Fibroblast of pulmonary artery (primary cell): ENCODE measurements at regions not wholly inside any gene's neighbourhood (a gene's known extent, or its start where the extent isn't known, plus 50 kb on each side); places are given as distances from the start of the nearest gene placed in this dataset.

Source experiments
- DNase-seq: peaks from one replicate; pipeline ENCODE4 v3.0.0-alpha.2; 2010; ENCODE audit warnings: low read depth
- H3K4me3 ChIP-seq: replicated peaks from 2 replicates; pipeline ENCODE4 v1.5.1; 2011; ENCODE audit warnings: low read depth, mild to moderate bottlenecking, control low read depth, low read length, moderate library complexity
- TF ChIP-seq, protein P1 (sequence below): IDR thresholded peaks from 2 replicates; pipeline ENCODE4 v1.5.1; 2011; ENCODE audit warnings: mild to moderate bottlenecking, control low read depth, low read length, inconsistent platforms; ENCODE audit errors: missing control alignments

DNA sequence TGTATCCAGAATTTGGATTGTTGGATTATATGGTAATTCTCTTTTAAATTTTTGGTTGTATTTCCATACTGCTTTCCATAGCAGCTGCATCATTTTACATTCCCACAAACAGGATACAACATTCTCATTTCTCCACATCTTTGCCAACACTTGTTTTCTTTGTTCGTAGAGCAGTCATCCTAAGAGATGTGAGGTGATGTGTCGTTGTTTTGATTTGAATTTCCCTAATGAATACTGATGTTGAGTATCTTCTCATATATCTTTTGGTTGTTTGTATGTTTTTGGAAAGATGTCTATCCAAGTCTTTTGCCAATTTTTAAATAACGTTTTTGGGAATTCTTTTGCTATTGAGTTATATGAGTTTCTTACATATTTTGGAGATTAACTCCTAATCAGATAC, 93.6 kb downstream of the GMNC start:
- DNase-seq: no peak
- no peak overlapping the region for H3K4me3 ChIP-seq
- TF ChIP-seq, protein P1, sequence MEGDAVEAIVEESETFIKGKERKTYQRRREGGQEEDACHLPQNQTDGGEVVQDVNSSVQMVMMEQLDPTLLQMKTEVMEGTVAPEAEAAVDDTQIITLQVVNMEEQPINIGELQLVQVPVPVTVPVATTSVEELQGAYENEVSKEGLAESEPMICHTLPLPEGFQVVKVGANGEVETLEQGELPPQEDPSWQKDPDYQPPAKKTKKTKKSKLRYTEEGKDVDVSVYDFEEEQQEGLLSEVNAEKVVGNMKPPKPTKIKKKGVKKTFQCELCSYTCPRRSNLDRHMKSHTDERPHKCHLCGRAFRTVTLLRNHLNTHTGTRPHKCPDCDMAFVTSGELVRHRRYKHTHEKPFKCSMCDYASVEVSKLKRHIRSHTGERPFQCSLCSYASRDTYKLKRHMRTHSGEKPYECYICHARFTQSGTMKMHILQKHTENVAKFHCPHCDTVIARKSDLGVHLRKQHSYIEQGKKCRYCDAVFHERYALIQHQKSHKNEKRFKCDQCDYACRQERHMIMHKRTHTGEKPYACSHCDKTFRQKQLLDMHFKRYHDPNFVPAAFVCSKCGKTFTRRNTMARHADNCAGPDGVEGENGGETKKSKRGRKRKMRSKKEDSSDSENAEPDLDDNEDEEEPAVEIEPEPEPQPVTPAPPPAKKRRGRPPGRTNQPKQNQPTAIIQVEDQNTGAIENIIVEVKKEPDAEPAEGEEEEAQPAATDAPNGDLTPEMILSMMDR: no peak

DNA sequence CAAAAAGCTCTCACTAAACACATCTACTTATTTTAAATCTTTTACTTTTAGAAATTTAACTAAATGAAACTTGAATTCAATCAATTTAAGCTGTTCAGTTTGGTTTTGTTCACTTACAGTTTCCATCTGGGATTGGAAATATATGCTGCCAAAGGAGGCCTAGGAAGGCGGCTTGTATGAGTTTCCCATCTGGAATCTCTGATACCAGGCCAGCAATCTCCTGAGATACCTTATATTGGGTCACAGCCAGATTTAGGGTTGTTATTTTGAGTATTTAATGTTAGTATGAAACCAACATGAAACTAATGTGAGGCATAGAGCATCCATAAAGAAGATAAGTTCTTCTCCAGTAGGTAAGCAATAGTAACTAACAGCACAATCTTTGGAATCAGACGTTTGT, 94.6 kb downstream of the GMNC start:
- TF ChIP-seq, protein P1: no peak

DNA sequence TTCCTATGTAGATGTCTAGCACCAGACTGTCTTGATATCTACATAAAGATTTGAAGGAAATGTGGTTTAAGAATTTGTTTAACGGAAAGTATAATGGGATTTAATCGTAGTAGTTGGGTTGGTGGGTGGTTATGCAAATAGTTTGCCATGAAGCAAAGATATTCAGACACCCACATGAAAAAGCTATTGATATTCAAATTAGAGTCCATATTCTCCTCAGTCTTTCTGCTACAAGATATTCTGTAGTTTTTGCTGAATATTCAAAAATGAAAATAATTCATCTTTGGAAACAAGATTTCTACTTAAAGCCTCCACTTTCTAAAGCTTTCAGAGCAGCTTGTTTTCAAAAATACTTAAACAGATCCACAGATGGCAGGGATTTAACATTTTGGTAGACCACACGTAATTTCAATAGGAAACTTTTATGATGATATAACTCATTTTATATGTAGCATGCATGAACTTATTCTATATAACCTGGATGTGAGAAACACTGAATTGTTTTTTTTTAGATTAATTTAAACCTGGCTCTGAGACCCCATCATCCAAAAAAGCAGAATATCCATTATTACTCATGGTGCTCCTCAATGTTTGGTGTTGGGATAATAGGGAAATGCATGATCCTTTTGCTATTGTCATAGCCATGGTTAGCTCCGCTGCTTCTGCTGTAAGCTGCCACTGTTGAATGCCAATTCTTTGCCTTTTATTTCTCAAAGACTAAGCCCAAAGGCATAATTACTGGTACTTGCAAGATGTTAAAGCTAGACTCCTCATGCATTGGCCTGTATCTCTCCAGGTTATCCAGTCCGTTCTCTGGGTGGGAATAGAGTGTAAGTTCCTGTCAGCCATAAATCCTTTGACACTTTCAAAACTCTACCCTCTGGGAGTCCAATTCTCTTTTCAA, 98.0 kb downstream of the GMNC start:
- TF ChIP-seq, protein P1: no peak
- DNase-seq: no peak
- H3K4me3 ChIP-seq: no peak overlapping the region

More for the DNA sequence above, 94.6 kb downstream of the GMNC start:
- H3K4me3 ChIP-seq: no peak overlapping the region
- DNase-seq: no peak

DNA sequence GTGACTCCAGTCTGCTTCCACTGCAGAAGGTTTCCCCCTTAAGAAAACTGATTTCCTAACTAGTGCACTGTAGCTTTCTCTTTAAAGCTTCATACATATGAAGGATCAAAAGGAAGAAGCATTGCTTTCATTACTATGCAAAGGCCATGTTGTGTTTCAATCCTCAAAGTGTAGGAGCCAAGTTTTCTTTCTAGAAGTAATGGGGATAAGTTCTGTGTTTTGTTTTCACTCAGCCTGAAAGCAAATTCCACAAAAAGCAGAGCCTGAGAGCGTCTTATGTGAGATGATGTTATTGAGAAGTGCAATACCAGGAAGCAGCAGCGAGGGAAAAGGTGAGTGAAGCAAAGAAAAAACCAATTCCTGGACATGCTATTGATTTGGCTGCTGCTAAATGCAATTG, 99.7 kb downstream of the GMNC start:
- TF ChIP-seq, protein P1: no peak
- DNase-seq: no peak
- no peak overlapping the region for H3K4me3 ChIP-seq

DNA sequence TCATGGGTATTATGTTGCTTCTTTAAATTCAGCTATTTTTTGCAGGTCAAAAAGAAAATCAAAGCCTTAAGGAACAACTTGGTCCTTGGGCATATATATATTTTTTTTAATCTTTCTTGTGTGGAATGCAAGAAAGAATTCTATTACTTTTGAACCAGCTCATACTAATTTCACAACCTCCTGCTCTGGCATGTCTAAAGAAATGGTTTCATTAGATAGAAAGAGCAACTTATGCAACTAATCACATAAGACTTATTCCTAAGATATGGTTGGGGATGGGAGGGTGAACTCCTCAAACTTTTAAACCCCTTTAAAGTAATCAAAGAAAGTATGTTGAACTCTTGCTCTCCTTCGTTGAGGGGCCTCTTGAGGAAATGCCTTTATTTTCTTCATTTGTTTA, 114.9 kb downstream of the GMNC start:
- TF ChIP-seq, protein P1: no peak
- no peak overlapping the region for H3K4me3 ChIP-seq

DNA sequence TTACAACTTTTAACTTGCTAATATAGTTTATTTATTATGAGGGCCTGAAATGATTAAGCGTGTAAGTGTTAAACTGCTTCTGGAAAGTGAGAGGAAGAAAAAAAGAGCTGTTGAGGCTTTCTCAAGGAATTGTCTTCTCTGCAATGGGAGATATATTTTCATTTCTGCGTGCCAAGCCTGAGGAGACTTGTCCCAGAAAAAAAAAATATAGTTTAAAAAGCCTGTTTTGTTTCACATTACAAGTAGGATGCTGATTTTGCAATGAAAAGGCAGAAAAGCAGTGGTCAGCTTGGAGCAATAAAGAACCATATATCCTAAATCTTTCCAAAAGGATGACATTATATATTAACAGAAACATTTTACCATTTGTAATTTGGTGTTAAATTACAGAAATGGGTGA, 115.5 kb downstream of the GMNC start:
- DNase-seq: no peak
- TF ChIP-seq, protein P1: no peak
- H3K4me3 ChIP-seq: no peak overlapping the region

More for the DNA sequence above, 114.9 kb downstream of the GMNC start:
- peak; percentile 38 for DNase-seq

DNA sequence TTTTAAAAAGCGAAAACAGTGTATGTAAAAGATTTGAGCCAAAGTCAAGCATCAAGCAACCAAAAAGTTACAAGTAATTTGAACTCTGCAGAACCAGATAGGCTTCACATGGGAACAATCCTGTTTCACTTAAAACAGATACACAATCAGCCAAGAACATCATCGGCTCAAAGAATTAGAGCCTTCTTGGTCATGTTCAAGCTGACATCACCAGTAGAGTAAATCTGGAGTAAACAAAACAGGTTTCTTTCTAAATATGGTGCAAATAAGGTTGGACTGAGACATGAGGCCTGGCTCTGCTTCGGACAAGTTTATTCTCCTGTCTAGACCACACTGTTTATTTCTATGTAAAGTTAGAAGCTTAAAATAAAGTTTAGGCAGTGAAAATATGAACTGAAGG, 116.0 kb downstream of the GMNC start:
- DNase-seq: no peak
- TF ChIP-seq, protein P1: no peak
- H3K4me3 ChIP-seq: no peak overlapping the region
